ENCODE measurements at regions not wholly inside any gene's neighbourhood (a gene's known extent, or its start where the extent isn't known, plus 50 kb on each side); places are given as distances from the start of the nearest gene placed in this dataset.
A peak's percentile ranks its signal among the peaks of the same experiment; 100 is the strongest.

- H3K27me3 ChIP-seq (replicated peaks in 1 of 2; ENCODE audit: control insufficient read depth in 2 of 2, insufficient read depth in 2 of 2, low read length in 1 of 2): no peaks in the 10 kb centered on the region
- in situ Hi-C loops (cut with MboI) (no loop called here), intact Hi-C loops (cut with micrococcal nuclease; ENCODE audit: unreplicated experiment) (loop anchor here (10.0 kb wide), 1 partner anchor 1117 kb away; no protein-coding TSS in a partner anchor)
- no peak overlapping the region for H2AFZ ChIP-seq (ENCODE audit: control insufficient read depth, low read depth, low read length)
- no peak overlapping the region for H3K4me3 ChIP-seq
- no peaks in the 10 kb centered on the region for H3K9me3 ChIP-seq (replicated peaks; ENCODE audit: control insufficient read depth, insufficient read depth, low read length)
- SMC1A ChIA-PET (ENCODE audit: uncharacterized antibody, unreplicated experiment): interaction anchor here (0.5 to 3.4 kb wide), 17 partner anchors 9 to 361 kb away, joined by 3 to 25 read pairs (median 4); no protein-coding TSS in a partner anchor
- no peaks in the 10 kb centered on the region for H3K79me2 ChIP-seq (ENCODE audit: control insufficient read depth, insufficient read depth, low read length)
- FAIRE-seq (no peak), ATAC-seq (peak; percentile 33), DNase-seq (ENCODE audit: low read depth, low spot score) (no peak)
- H4K20me1 ChIP-seq (ENCODE audit: control insufficient read depth, insufficient read depth): no peaks in the 10 kb centered on the region
- H3K36me3 ChIP-seq (ENCODE audit: control insufficient read depth in 2 of 2, insufficient read depth in 2 of 2, low read length in 1 of 2): no peaks in the 10 kb centered on the region
- H3K27ac ChIP-seq (ENCODE audit: control insufficient read depth, insufficient read depth): no peak overlapping the region
- RAD21 ChIA-PET (ENCODE audit: unreplicated experiment): interaction anchor here (0.5 to 3.4 kb wide), 6 partner anchors 10 to 338 kb away, joined by 3 to 12 read pairs (median 4); no protein-coding TSS in a partner anchor
- CTCF ChIA-PET: interaction anchor here (0.6 to 1.6 kb wide), 8 partner anchors 10 to 993 kb away, joined by 3 to 8 read pairs (median 3); no protein-coding TSS in a partner anchor
- BruUV-seq (replicated peaks): no TSS peak
- H3K4me1 ChIP-seq (ENCODE audit: control insufficient read depth, insufficient read depth, low read length): no peaks in the 10 kb centered on the region
- no peak overlapping the region for H3K4me2 ChIP-seq (ENCODE audit: control insufficient read depth, insufficient read depth)
- H3K9ac ChIP-seq (ENCODE audit: control insufficient read depth, insufficient read depth, low read length): no peak overlapping the region
- POLR2A ChIA-PET: interaction anchor here (0.6 to 1.6 kb wide), 3 partner anchors 29 to 88 kb away, joined by 3 to 5 read pairs (median 3); no protein-coding TSS in a partner anchor
- 55% methylated on average over 3 of the region's 3 CpGs for WGBS (ENCODE audit: insufficient coverage, insufficient replicate concordance, low lambda C conversion rate, missing lambda C conversion rate)
- TF ChIP-seq E2F8 (IDR thresholded peaks at IDR 0.05; ENCODE audit: low read depth, partially characterized antibody): no peak
- no peak for TF ChIP-seq NKRF (conservative IDR thresholded peaks at IDR 0.05)
- no peak for TF ChIP-seq SUPT20H (IDR thresholded peaks at IDR 0.05; ENCODE audit: borderline replicate concordance, control insufficient read depth, low read depth, low read length)
- no peak for TF ChIP-seq BCLAF1 (IDR thresholded peaks at IDR 0.05)
- TF ChIP-seq STAT3 (IDR thresholded peaks at IDR 0.05; ENCODE audit: low read depth, low read length): no peak
- TF ChIP-seq NR2C1 (IDR thresholded peaks at IDR 0.05): no peak
- no peak for TF ChIP-seq HDGF (IDR thresholded peaks at IDR 0.05)
- TF ChIP-seq JUNB (IDR thresholded peaks at IDR 0.05): no peak
- TF ChIP-seq SMC3 (IDR thresholded peaks at IDR 0.05; ENCODE audit: borderline replicate concordance, low read length): no peak
- no peak for TF ChIP-seq BCL3 (IDR thresholded peaks at IDR 0.05; ENCODE audit: borderline replicate concordance, insufficient read depth, low read depth, low read length, poor library complexity, severe bottlenecking)
- TF ChIP-seq HDAC2 (IDR thresholded peaks at IDR 0.05): no peak
- TF ChIP-seq MEF2B (IDR thresholded peaks at IDR 0.05; ENCODE audit: partially characterized antibody, poor library complexity, severe bottlenecking): no peak
- TF ChIP-seq CHD2 (IDR thresholded peaks at IDR 0.05; ENCODE audit: borderline replicate concordance, low read depth, low read length): no peak
- no peak for TF ChIP-seq TCF7 (IDR thresholded peaks at IDR 0.05; ENCODE audit: borderline replicate concordance)
Observed at GRCh38 chr13:58617880-58618665, 986.5 kb downstream of the PCDH17 start.
